IMR-90 (cell line): ENCODE measurements at regions not wholly inside any gene's neighbourhood (a gene's known extent, or its start where the extent isn't known, plus 50 kb on each side); places are given as distances from the start of the nearest gene placed in this dataset.

Source experiments
- ATAC-seq: fragments of 200-7000 bp; cut with Tn5 transposase; 2 replicates; pipeline ENCODE4 v1.9.1; 2020; ENCODE audit warnings: low read depth, mild to moderate bottlenecking, moderate library complexity
- BruUV-seq: library from RNA; stranded (reverse); fragments of 400-500 nt; replicated peaks from 2 replicates; lab custom pipeline; 2021; lab: Mats Ljungman, UMichigan
- CTCF ChIA-PET: fragments of 300-600 bp; formaldehyde crosslinking; extraction: SDS; loops from one replicate; lab custom pipeline; 2021; ENCODE audit warnings: antibody characterized with exemption; lab: Yijun Ruan, JAX
- POLR2A ChIA-PET: fragments of 300-600 bp; sonication (Branson Sonifier 250); formaldehyde crosslinking; loops from one replicate; lab custom pipeline; 2022; ENCODE audit warnings: antibody characterized with exemption; ENCODE audit not compliant: unreplicated experiment; lab: Charles Lee
- DNase-seq: peaks from one replicate; pipeline ENCODE4 v3.0.0; 2013
- H2AFZ ChIP-seq: replicated peaks from 2 replicates; pipeline ENCODE3; 2013; ENCODE audit warnings: low read length, mild to moderate bottlenecking; ENCODE audit not compliant: poor library complexity
- H2AK5ac ChIP-seq: 2 replicates; pipeline ENCODE4 v1.6.1; 2013; ENCODE audit warnings: low read depth, low read length, inconsistent platforms
- H2AK9ac ChIP-seq: replicated peaks from 2 replicates; pipeline ENCODE3; 2013; ENCODE audit warnings: mild to moderate bottlenecking, low read depth, low read length, moderate library complexity; ENCODE audit not compliant: poor library complexity
- H2BK120ac ChIP-seq: 2 replicates; pipeline ENCODE4 v1.6.1; 2013; ENCODE audit warnings: low read depth, low read length, inconsistent platforms
- H2BK15ac ChIP-seq: 3 replicates; pipeline ENCODE4 v1.6.1; 2013; ENCODE audit warnings: low read depth, low read length, inconsistent platforms
- H2BK20ac ChIP-seq: 2 replicates; pipeline ENCODE4 v1.6.1; 2013; ENCODE audit warnings: low read depth, mild to moderate bottlenecking, inconsistent platforms, low read length, moderate library complexity
- H2BK5ac ChIP-seq: 2 replicates; pipeline ENCODE4 v1.6.1; 2013; ENCODE audit warnings: mild to moderate bottlenecking, low read depth, low read length, inconsistent platforms; ENCODE audit not compliant: poor library complexity, severe bottlenecking
- H3K14ac ChIP-seq: replicated peaks from 2 replicates; pipeline ENCODE4 v1.6.1; 2013; ENCODE audit warnings: low read depth, low read length, inconsistent platforms
- H3K18ac ChIP-seq: 2 replicates; pipeline ENCODE4 v1.6.1; 2013; ENCODE audit warnings: low read depth, low read length, control low read depth
- H3K23ac ChIP-seq: 2 replicates; pipeline ENCODE4 v1.6.1; 2013; ENCODE audit warnings: low read depth, low read length, inconsistent platforms
- H3K27ac ChIP-seq: 2 replicates; pipeline ENCODE4 v1.5.1; 2013; ENCODE audit warnings: mild to moderate bottlenecking, control low read depth, low read length; ENCODE audit not compliant: insufficient read depth
- H3K27me3 ChIP-seq: 2 replicates; pipeline ENCODE4 v1.6.1; 2013; ENCODE audit warnings: low read length; ENCODE audit not compliant: control insufficient read depth, insufficient read depth
- H3K36me3 ChIP-seq: 2 replicates; pipeline ENCODE4 v1.6.1; 2013; ENCODE audit warnings: low read length, mixed read lengths; ENCODE audit not compliant: control insufficient read depth, insufficient read depth
- H3K4ac ChIP-seq: 2 replicates; pipeline ENCODE4 v1.6.1; 2013; ENCODE audit warnings: low read depth, low read length, inconsistent platforms
- H3K4me1 ChIP-seq: 2 replicates; pipeline ENCODE4 v1.6.1; 2013; ENCODE audit warnings: low read length, mixed read lengths; ENCODE audit not compliant: control insufficient read depth, insufficient read depth
- H3K4me2 ChIP-seq: 2 replicates; pipeline ENCODE4 v1.6.1; 2013; ENCODE audit warnings: low read depth, mild to moderate bottlenecking, control low read depth, low read length, moderate library complexity
- H3K4me3 ChIP-seq: 2 replicates; pipeline ENCODE4 v1.5.1; 2013; ENCODE audit warnings: low read depth, mild to moderate bottlenecking, control low read depth, low read length, moderate library complexity; ENCODE audit not compliant: insufficient read depth
- H3K56ac ChIP-seq: 2 replicates; pipeline ENCODE4 v1.6.1; 2013; ENCODE audit warnings: low read length, inconsistent platforms; ENCODE audit not compliant: insufficient read depth; ENCODE audit errors: extremely low read depth
- H3K79me1 ChIP-seq, 2 experiments: 2 replicates each; pipeline ENCODE4 v1.6.1; 2013; ENCODE audit warnings: low read length in 2 of 2, inconsistent platforms in 1 of 2, low read depth in 1 of 2
- H3K9ac ChIP-seq: 2 replicates; pipeline ENCODE4 v1.6.1; 2013; ENCODE audit warnings: low read depth, low read length, control low read depth
- H3K9me1 ChIP-seq: 2 replicates; pipeline ENCODE4 v1.6.1; 2013; ENCODE audit warnings: low read length, inconsistent platforms; ENCODE audit not compliant: insufficient read depth
- H3K9me3 ChIP-seq: 2 replicates; pipeline ENCODE4 v1.6.1; 2013; ENCODE audit warnings: low read length; ENCODE audit not compliant: control insufficient read depth, insufficient read depth
- H4K20me1 ChIP-seq: 2 replicates; pipeline ENCODE4 v1.6.1; 2013; ENCODE audit warnings: low read length, inconsistent platforms; ENCODE audit not compliant: insufficient read depth
- H4K5ac ChIP-seq: 2 replicates; pipeline ENCODE4 v1.6.1; 2013; ENCODE audit warnings: mild to moderate bottlenecking, low read depth, low read length, control low read depth
- H4K8ac ChIP-seq, 2 experiments: 2 replicates each; pipeline ENCODE4 v1.6.1; 2013; ENCODE audit warnings: low read depth in 2 of 2, low read length in 2 of 2, control low read depth in 1 of 2, inconsistent platforms in 1 of 2
- H4K91ac ChIP-seq: 2 replicates; pipeline ENCODE4 v1.6.1; 2013; ENCODE audit warnings: low read depth, low read length, inconsistent platforms; ENCODE audit not compliant: insufficient read depth
- BHLHE40 ChIP-seq: fragments of 150-350 bp; IDR thresholded peaks from 2 replicates; pipeline ENCODE4 v1.6.1; 2016; ENCODE audit warnings: mild to moderate bottlenecking, low read depth, low read length
- CEBPB ChIP-seq: IDR thresholded peaks from 2 replicates; pipeline ENCODE4 v1.6.1; 2012; ENCODE audit warnings: low read depth, low read length, improper control_type of control experiment
- CHD1 ChIP-seq: IDR thresholded peaks from 2 replicates; pipeline ENCODE4 v1.6.1; 2012; ENCODE audit warnings: low read depth, low read length, improper control_type of control experiment
- ELK1 ChIP-seq: fragments of 150-350 bp; IDR thresholded peaks from 2 replicates; pipeline ENCODE4 v1.6.1; 2016; ENCODE audit warnings: low read depth, mild to moderate bottlenecking, low read length, moderate library complexity, borderline replicate concordance
- FOS ChIP-seq: fragments of 150-350 bp; IDR thresholded peaks from 2 replicates; pipeline ENCODE4 v1.6.1; 2016; ENCODE audit warnings: low read depth, low read length
- MAFK ChIP-seq: IDR thresholded peaks from 2 replicates; pipeline ENCODE4 v1.6.1; 2012; ENCODE audit warnings: low read depth, low read length, improper control_type of control experiment
- MAZ ChIP-seq: IDR thresholded peaks from 2 replicates; pipeline ENCODE4 v1.6.1; 2012; ENCODE audit warnings: low read depth, mild to moderate bottlenecking, low read length, improper control_type of control experiment, moderate library complexity, borderline replicate concordance
- MXI1 ChIP-seq: IDR thresholded peaks from 2 replicates; pipeline ENCODE4 v1.6.1; 2012; ENCODE audit warnings: low read depth, mild to moderate bottlenecking, low read length, moderate library complexity, borderline replicate concordance
- NFE2L2 ChIP-seq: fragments of 150-350 bp; IDR thresholded peaks from 2 replicates; pipeline ENCODE4 v1.6.1; 2016; ENCODE audit warnings: low read depth, mild to moderate bottlenecking, low read length
- POLR2A ChIP-seq: IDR thresholded peaks from 2 replicates; pipeline ENCODE4 v1.6.1; 2012; ENCODE audit warnings: mild to moderate bottlenecking, low read depth, low read length
- RAD21 ChIP-seq: IDR thresholded peaks from 2 replicates; pipeline ENCODE4 v1.6.1; 2012; ENCODE audit warnings: low read length, improper control_type of control experiment
- RCOR1 ChIP-seq: IDR thresholded peaks from 2 replicates; pipeline ENCODE4 v1.6.1; 2012; ENCODE audit warnings: mild to moderate bottlenecking, low read length, improper control_type of control experiment; ENCODE audit not compliant: insufficient replicate concordance
- RFX5 ChIP-seq: IDR thresholded peaks from 2 replicates; pipeline ENCODE4 v1.8.0; 2012; ENCODE audit warnings: low read depth, mild to moderate bottlenecking, low read length, moderate library complexity
- SMC3 ChIP-seq: fragments of 150-350 bp; IDR thresholded peaks from 2 replicates; pipeline ENCODE4 v1.6.1; 2016; ENCODE audit warnings: low read depth, mild to moderate bottlenecking, antibody characterized with exemption, low read length, moderate library complexity
- USF2 ChIP-seq: fragments of 150-350 bp; IDR thresholded peaks from 2 replicates; pipeline ENCODE4 v1.6.1; 2017; ENCODE audit warnings: mild to moderate bottlenecking, antibody characterized with exemption, low read length, low read depth
- dilution Hi-C: fragments of 300-500 bp; cut with HindIII; formaldehyde crosslinking; loops from one replicate; pipeline ENCODE4 v1.14.3; 2018; ENCODE audit warnings: low sequenced_read_pairs; ENCODE audit not compliant: unreplicated experiment
- in situ Hi-C: fragments of 300-500 bp; cut with MboI; formaldehyde crosslinking; loops from 3 replicates; pipeline ENCODE4 v1.14.3; 2019; ENCODE audit warnings: low sequenced_read_pairs, inconsistent platforms, mixed read lengths
- intact Hi-C: fragments of 100-400 bp; cut with micrococcal nuclease; formaldehyde crosslinking; loops from 2 replicates; pipeline ENCODE4 v1.10.0; 2022
- TF ChIP-seq, protein P1 (sequence below): conservative IDR thresholded peaks from 2 replicates; pipeline ENCODE4 v1.5.1; 2012; ENCODE audit warnings: mild to moderate bottlenecking, low read depth, low read length, improper control_type of control experiment

GRCh38 chr6:112427499-112427898, 80.4 kb downstream of the RFPL4B start:
- no peak overlapping the region for H2BK120ac ChIP-seq
- no peak overlapping the region for H4K91ac ChIP-seq
- ChIA-PET CTCF (interaction anchor here (0.6 kb wide), 1 partner anchor 741 kb away, joined by 3 read pairs; no protein-coding TSS in a partner anchor), POLR2A (no interaction called here)
- H4K5ac ChIP-seq: no peak overlapping the region
- H3K23ac ChIP-seq: no peak overlapping the region
- H3K9me3 ChIP-seq: 0 out of 2 replicates have a peak, but pooled peaks cover 1% of the 10 kb centered on the region
- H2BK20ac ChIP-seq: no peak overlapping the region
- dilution Hi-C loops (no loop called here), intact Hi-C loops (no loop called here), in situ Hi-C loops (no loop called here)
- TF ChIP-seq MXI1 (no peak), RCOR1 (no peak), FOS (no peak), BHLHE40 (no peak), USF2 (no peak), ELK1 (no peak), NFE2L2 (no peak), RFX5 (no peak), MAFK (no peak), CHD1 (no peak), CEBPB (no peak), MAZ (no peak), POLR2A (no peak), SMC3 (no peak), RAD21 (no peak)
- TF ChIP-seq, protein P1, sequence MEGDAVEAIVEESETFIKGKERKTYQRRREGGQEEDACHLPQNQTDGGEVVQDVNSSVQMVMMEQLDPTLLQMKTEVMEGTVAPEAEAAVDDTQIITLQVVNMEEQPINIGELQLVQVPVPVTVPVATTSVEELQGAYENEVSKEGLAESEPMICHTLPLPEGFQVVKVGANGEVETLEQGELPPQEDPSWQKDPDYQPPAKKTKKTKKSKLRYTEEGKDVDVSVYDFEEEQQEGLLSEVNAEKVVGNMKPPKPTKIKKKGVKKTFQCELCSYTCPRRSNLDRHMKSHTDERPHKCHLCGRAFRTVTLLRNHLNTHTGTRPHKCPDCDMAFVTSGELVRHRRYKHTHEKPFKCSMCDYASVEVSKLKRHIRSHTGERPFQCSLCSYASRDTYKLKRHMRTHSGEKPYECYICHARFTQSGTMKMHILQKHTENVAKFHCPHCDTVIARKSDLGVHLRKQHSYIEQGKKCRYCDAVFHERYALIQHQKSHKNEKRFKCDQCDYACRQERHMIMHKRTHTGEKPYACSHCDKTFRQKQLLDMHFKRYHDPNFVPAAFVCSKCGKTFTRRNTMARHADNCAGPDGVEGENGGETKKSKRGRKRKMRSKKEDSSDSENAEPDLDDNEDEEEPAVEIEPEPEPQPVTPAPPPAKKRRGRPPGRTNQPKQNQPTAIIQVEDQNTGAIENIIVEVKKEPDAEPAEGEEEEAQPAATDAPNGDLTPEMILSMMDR: no peak
- H2AFZ ChIP-seq: no peak overlapping the region
- H3K27ac ChIP-seq: no peak overlapping the region
- no peaks in the 10 kb centered on the region for H3K79me1 ChIP-seq
- H4K20me1 ChIP-seq: no peaks in the 10 kb centered on the region
- no peaks in the 10 kb centered on the region for H3K9me1 ChIP-seq
- H3K56ac ChIP-seq: no peak overlapping the region
- no peak overlapping the region for H2BK5ac ChIP-seq
- no peak overlapping the region for H3K4ac ChIP-seq
- H3K18ac ChIP-seq: no peak overlapping the region
- no peak overlapping the region for H3K9ac ChIP-seq
- H2AK9ac ChIP-seq: no peak overlapping the region
- DNase-seq (no peak), ATAC-seq (no peak)
- no peak overlapping the region for H3K4me3 ChIP-seq
- H2AK5ac ChIP-seq: no peak overlapping the region
- H2BK15ac ChIP-seq: no peak overlapping the region
- H3K4me1 ChIP-seq: no peaks in the 10 kb centered on the region
- no TSS peak for BruUV-seq
- no peak overlapping the region for H3K14ac ChIP-seq
- no peak overlapping the region for H4K8ac ChIP-seq
- no peaks in the 10 kb centered on the region for H3K27me3 ChIP-seq
- no peaks in the 10 kb centered on the region for H3K36me3 ChIP-seq
- no peak overlapping the region for H3K4me2 ChIP-seq
